HT-29 (cell line): ENCODE measurements at regions not wholly inside any gene's neighbourhood (a gene's known extent, or its start where the extent isn't known, plus 50 kb on each side); places are given as distances from the start of the nearest gene placed in this dataset.

Experiments
- DNase-seq: peaks from one replicate; pipeline ENCODE4 v3.0.0-alpha.2; 2015; ENCODE audit warnings: low spot score

DNA sequence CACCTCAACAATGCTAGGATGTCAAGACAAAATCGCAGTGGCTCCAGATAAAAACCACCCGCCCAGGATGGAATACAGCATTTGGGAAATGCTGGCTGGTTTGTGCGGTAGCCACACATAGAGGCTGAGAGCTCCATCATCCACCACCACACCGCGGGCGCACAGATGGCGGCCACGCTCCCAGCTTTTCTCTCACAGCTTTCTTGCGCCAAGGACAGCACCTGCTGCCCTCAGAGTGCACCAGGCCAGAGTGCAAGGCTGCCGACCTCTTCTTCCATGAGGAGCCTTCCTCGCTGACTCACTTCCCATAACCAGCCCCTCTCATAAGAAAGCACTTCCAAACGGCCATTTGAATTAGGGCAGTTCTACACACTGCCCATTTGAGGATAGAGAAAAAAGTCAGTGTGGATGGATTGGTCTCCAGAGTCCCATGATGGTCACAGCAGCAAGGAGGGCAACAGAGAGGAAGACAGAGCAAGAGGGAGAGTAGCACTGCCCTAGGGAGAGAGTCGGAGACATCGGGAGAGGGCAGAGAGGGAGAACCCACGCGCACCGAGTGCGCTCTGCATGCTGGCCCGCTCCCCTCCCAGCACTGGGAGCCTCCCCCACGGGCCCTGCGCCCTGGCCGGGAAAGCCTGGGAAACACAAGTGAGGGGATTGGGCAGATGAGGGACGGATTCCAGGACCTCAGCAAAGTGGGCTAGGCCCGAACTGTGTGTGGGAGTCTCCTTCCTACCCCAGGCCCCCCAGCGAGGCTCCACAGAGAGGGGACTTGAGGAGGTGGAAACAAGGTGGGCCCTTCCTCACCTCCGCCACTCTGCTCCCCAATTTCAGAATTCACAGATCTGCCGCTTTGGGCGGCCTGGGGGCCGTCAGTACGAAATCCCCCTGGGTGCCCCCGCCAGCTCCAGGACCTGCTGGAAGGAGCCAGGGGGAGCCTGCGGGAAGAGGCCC, 156.9 kb downstream of the USP12 start:
- no peak for DNase-seq

- DNase-seq: no peak
These were observed 159.0 kb downstream of the USP12 start for GRCh38 chr13:27012482-27013197.

- DNase-seq: no peak
These were observed 159.9 kb downstream of the USP12 start for GRCh38 chr13:27011661-27012060.

DNA sequence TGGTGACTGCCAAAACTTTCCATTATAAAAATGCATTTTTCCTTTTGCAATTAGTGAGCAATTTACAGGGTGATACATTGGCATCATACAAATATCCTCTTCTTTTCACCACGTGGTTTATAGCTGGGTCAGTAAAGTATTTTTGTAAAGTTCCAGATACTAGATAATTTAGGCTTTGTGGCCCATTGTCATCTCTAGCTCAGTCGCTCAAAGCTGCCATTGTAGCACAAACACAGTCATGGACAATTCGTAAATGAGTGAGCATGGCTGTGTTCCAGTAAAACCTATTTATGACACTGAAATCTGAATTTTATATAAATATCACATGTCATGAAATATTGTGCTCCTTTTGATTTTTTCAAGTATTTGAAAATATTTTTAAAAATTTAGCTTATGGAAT, 162.9 kb downstream of the USP12 start:
- DNase-seq: no peak

GRCh38 chr13:27007166-27007565, 164.4 kb downstream of the USP12 start:
- no peak for DNase-seq

DNA sequence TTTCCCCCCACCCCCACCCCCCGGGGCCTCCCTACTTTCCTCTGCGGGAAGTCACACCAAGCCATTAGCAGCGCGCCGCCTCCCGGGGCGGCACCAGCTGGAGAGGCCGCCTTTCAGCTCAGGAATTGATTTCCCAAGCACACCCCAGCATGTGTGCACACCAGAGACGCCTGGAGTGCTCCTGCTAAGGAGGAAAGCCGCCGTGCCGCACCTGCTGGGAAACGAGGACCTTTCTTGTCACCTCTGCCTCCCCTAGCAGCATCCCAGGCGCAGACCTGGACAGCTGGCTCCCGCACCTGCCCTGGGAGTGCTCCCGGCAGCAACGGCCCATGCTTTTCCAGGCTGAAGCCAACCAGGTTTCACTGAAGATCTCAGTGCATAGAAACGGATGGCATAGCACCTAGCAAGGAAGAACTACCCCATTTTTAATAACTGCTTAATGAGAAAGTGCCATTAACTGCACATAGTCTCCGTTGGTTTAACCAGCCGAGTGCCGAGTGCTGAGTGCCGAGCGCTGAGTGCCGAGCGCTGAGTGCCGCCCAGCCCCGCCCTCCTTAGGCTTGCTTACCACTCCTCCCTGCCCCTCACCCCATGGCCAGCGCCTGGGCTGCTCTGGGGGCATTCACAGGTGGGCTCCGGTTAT, 165.0 kb downstream of the USP12 start:
- peak; percentile 55 for DNase-seq

- no peak for DNase-seq
These were observed 165.6 kb downstream of the USP12 start for GRCh38 chr13:27005976-27006518.

DNA sequence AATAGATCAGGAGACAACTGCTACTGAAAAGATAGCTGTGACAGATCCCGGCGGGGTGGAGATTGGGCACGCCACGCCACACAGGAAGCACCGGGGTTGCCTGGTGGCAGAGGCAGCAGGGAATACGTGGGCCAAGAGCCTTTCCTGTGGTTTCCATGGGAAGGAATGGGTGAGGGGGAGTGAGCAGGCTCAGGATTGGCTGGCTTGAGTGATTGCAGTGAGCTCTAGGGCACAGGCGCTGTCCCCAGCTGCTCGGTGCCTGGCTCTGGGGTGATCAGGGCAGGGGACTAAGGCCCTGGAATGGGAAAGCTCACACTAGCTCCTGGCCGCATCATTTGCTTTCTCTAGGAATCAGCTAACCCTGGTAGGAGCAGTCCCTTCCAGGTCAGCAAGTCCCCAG, 166.1 kb downstream of the USP12 start:
- DNase-seq: no peak

- no peak for DNase-seq
These were observed 166.7 kb downstream of the USP12 start for GRCh38 chr13:27004866-27005265.

DNA sequence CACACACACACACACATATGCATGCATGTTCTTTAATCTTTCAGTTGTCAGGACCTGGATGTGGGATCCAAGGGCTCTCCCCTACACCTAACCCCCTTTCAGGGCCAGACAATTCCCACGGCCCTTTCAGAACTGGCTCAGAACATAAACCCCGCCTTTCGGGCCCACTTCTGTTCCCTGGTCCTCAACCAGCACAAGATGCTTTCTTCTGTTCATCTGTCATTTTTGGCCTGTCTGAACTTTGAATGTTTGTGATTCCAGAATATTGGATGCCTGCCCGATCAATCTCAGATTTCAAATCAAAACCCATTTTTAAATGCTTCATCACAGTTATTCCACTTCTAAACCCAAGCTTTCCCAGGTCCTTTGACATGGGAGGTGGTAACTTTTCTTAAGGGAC, 167.3 kb downstream of the USP12 start:
- DNase-seq: no peak

DNA sequence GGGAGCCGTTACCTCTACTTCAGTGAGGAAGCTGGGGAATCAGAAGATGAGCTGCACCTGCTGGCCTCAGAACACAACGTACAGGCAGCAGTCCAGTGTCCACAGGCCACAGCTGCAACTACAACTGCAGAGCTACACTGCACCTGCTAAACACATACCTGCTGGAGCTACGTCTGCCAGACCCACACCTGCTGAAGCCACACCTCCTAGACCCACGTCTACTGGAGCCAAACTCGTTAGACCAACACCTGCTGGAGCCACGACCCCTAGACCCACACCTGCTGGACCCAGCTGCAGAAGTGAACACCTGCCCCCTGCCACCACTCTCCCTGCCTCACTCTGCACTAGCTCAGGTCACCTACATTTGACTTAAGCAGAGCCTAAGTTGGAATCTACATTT, 169.9 kb downstream of the USP12 start:
- DNase-seq: peak; percentile 24

DNA sequence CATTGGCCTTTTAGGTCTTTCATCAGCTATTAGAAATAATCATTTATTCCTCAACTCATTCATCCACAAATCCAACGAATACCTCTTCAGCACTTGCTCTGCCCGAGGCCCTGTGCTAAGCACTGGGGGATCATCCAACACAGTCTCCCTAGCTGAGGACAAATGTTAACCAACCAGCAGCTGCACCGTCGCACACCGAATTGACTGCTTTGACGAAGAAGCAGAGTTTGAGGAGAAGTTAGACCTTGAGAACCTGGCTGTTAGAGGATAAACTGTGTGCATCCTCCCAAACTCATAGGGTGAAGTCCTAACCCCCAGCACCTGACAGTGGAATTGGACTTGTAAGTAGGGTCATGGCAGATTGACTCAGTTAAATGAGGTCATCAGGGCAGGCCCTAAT, 170.9 kb downstream of the USP12 start:
- DNase-seq: no peak

GRCh38 chr13:26999499-26999898, 172.1 kb downstream of the USP12 start:
- no peak for DNase-seq

- peak; percentile 24 for DNase-seq
These were observed 173.3 kb downstream of the USP12 start for GRCh38 chr13:26998292-26998691.

- DNase-seq: no peak
These were observed 174.5 kb downstream of the USP12 start for GRCh38 chr13:26996965-26997752.

DNA sequence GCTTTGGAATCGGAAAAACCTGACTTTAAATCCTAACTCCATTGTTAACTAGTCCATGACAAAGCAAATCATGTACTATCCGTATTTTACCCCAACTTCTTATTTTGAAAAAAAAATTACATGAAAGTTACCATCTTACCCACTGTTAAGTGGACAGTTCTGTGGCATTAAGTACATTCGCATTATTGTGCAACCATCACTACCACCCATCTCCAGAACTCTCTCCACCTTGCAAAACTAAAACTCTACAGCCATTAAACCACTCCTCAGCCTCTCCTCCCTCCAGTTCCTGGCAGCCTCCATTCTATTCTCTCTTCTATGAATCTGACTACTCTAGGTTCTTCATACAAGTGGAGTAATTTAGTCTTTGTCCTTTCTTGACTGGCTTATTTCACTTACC, 176.5 kb downstream of the USP12 start:
- DNase-seq: no peak

- DNase-seq: no peak
These were observed 177.8 kb downstream of the USP12 start for GRCh38 chr13:26993780-26994179.

- no peak for DNase-seq
These were observed 178.5 kb downstream of the USP12 start for GRCh38 chr13:26992951-26993719.

DNA sequence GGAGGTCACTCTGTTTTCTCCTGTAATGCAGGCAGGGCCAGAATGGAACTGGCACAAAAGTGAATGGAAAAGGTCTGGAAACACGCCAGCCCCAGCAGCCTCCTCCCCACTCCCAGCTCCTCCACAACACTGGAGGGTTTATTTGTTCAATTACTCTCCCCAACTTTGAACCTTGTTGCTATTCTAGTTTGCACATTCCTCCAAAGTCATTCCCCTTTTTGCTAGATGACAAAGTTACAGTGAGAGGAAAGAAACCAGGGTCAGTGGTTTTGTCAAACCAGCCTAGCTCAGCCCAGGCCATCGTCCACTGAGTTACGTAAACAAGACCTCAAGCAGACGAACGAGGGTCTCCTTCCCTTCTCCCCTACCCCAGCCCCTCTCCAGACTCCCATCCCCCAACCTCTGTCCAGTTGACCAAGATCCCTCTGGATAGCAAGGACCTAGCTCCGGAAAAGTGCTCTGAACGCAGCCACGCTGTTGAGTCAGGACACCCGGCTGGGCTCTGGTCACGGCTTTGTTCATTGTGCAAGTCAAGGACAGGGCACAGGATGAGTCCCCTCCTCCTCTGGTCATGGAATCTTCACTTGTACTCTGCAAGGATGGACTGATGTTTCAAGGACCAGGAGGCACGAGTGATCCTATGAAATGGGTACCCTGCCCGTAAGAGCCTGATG, 180.0 kb downstream of the USP12 start:
- no peak for DNase-seq
